ENCODE measurements at regions not wholly inside any gene's neighbourhood (a gene's known extent, or its start where the extent isn't known, plus 50 kb on each side); places are given as distances from the start of the nearest gene placed in this dataset.

- no peaks in the 10 kb centered on the region for H3K36me3 ChIP-seq
- no peak overlapping the region for H3K4me3 ChIP-seq (replicated peaks in 1 of 3)
- intact Hi-C loops (cut with DNase I): loop anchor here (10.0 kb wide), 1 partner anchor 282 kb away; no protein-coding TSS in a partner anchor
- H3K27ac ChIP-seq: no peak overlapping the region
- no peaks in the 10 kb centered on the region for H3K27me3 ChIP-seq
- TF ChIP-seq, protein P1, sequence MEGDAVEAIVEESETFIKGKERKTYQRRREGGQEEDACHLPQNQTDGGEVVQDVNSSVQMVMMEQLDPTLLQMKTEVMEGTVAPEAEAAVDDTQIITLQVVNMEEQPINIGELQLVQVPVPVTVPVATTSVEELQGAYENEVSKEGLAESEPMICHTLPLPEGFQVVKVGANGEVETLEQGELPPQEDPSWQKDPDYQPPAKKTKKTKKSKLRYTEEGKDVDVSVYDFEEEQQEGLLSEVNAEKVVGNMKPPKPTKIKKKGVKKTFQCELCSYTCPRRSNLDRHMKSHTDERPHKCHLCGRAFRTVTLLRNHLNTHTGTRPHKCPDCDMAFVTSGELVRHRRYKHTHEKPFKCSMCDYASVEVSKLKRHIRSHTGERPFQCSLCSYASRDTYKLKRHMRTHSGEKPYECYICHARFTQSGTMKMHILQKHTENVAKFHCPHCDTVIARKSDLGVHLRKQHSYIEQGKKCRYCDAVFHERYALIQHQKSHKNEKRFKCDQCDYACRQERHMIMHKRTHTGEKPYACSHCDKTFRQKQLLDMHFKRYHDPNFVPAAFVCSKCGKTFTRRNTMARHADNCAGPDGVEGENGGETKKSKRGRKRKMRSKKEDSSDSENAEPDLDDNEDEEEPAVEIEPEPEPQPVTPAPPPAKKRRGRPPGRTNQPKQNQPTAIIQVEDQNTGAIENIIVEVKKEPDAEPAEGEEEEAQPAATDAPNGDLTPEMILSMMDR (IDR thresholded peaks at IDR 0.05): no peak
- TF ChIP-seq POLR2A (IDR thresholded peaks at IDR 0.05): no peak
- 92 to 93% methylated on average over 5 of the region's 6 CpGs for WGBS, 2 donors
- no peaks in the 10 kb centered on the region for H3K9me3 ChIP-seq
- H3K4me1 ChIP-seq: peaks cover 5 to 21% of the 10 kb centered on the region in 2 donors
- no peak for DNase-seq
Measured at GRCh38 chr2:128606837-128607236, 288.2 kb upstream of the HS6ST1 start.

DNA sequence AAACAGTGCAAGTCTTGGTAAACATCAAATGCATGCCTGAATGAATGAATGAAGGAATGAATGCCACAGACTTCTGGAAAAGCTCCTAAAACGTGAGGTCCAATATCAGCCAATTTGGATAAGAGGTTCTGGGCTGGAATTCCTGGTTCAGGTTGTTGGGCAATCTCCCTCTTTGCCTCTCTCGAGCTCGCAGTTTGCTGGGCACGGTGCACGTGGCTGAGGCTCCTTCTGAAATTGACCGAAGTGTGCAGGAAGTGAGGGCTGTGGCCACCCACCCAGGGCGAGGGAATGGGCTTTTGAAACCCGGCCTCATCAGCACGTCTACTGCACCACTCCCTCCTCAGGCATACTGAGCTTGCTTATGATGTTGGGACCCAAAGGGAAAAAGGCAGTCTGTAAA, 288.8 kb upstream of the HS6ST1 start:
- no peaks in the 10 kb centered on the region for H3K27me3 ChIP-seq
- 19 to 39% methylated on average over 9 of the region's 9 CpGs for WGBS, 2 donors
- no peaks in the 10 kb centered on the region for H3K9me3 ChIP-seq
- no peaks in the 10 kb centered on the region for H3K36me3 ChIP-seq
- DNase-seq: peak; percentile 68 to 72
- TF ChIP-seq POLR2A (IDR thresholded peaks at IDR 0.05): no peak
- TF ChIP-seq, protein P1 (IDR thresholded peaks at IDR 0.05): no peak
- intact Hi-C loops (cut with DNase I): loop anchor here (10.0 kb wide), 1 partner anchor 283 kb away; no protein-coding TSS in a partner anchor
- H3K27ac ChIP-seq: peak overlapping the region; percentile 67 to 76 (median 71)
- no peak overlapping the region for H3K4me3 ChIP-seq (replicated peaks in 1 of 3)
- peaks cover 5 to 21% of the 10 kb centered on the region in 2 donors for H3K4me1 ChIP-seq

DNA sequence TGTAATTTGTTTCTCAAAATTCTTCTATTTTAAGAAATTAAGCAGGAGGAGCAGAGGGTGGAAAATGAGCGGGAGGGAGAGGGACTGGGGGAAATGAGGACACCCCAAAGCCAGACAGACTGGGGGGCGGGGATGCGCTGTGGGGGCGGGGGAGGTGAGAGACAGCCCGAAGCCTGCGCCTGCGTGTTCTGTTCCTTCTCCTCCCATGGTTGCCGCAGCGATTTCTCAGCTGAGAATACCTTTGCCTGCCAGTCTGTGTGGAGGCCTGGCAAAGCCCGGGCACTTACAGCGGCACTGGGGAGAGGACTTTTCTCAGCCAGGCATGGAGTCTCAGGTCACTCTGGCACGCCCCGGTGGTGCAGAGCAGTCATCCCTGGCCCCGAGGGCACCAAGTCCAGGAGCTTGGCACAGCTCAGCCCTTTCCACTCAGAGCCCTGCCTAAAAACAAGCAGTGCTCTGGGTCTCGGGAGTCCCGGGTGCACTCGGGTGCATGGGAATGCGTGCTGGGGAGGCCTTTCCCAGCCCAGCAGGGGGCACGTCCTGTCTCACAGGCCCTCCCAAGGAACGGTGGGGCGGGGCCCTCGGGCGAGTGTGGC, 289.3 kb upstream of the HS6ST1 start:
- H3K27me3 ChIP-seq: no peaks in the 10 kb centered on the region
- no peaks in the 10 kb centered on the region for H3K9me3 ChIP-seq
- peak overlapping the region; percentile 67 to 76 (median 71) for H3K27ac ChIP-seq
- peaks cover 5 to 21% of the 10 kb centered on the region in 2 donors for H3K4me1 ChIP-seq
- intact Hi-C loops (cut with DNase I): loop anchor here (10.0 kb wide), 1 partner anchor 283 kb away; no protein-coding TSS in a partner anchor
- TF ChIP-seq, protein P1 (IDR thresholded peaks at IDR 0.05): peak in 2 of 6 experiments; percentile 23 to 27
- TF ChIP-seq POLR2A (IDR thresholded peaks at IDR 0.05): peak in 1 of 2 donors; percentile 43
- no peak overlapping the region for H3K4me3 ChIP-seq (replicated peaks in 1 of 3)
- 19 to 32% methylated on average over 16 to 18 of the region's 23 CpGs for WGBS, 2 donors
- H3K36me3 ChIP-seq: no peaks in the 10 kb centered on the region
- DNase-seq: peak; percentile 98 to 99

GRCh38 chr2:128608921-128609880, 290.5 kb upstream of the HS6ST1 start:
- 94 to 97% methylated on average over 18 of the region's 18 CpGs for WGBS, 2 donors
- no peaks in the 10 kb centered on the region for H3K36me3 ChIP-seq
- no peak for DNase-seq
- no peak overlapping the region for H3K4me3 ChIP-seq (replicated peaks in 1 of 3)
- peaks cover 5 to 21% of the 10 kb centered on the region in 2 donors for H3K4me1 ChIP-seq
- TF ChIP-seq, protein P1 (IDR thresholded peaks at IDR 0.05): no peak
- TF ChIP-seq POLR2A (IDR thresholded peaks at IDR 0.05): no peak
- intact Hi-C loops (cut with DNase I): loop anchor here (10.0 kb wide), 1 partner anchor 284 kb away; no protein-coding TSS in a partner anchor
- H3K27me3 ChIP-seq: no peaks in the 10 kb centered on the region
- peak overlapping the region in 2 of 3 donors; percentile 67 to 71 for H3K27ac ChIP-seq
- H3K9me3 ChIP-seq: no peaks in the 10 kb centered on the region

Data from thyroid gland (tissue), 4 donors.